Mesendoderm (in vitro differentiated cells): ENCODE measurements at regions not wholly inside any gene's neighbourhood (a gene's known extent, or its start where the extent isn't known, plus 50 kb on each side); places are given as distances from the start of the nearest gene placed in this dataset.

ENCODE experiments used
- DNase-seq: peaks from one replicate; pipeline ENCODE4 v3.0.0; 2013
- H2AK5ac ChIP-seq: 2 replicates; pipeline ENCODE4 v1.6.1; 2013; ENCODE audit warnings: low read length, inconsistent platforms
- H2BK120ac ChIP-seq: 2 replicates; pipeline ENCODE4 v1.6.1; 2013; ENCODE audit warnings: low read depth, mild to moderate bottlenecking, low read length, moderate library complexity, mixed read lengths
- H2BK15ac ChIP-seq: replicated peaks from 2 replicates; pipeline ENCODE4 v1.6.1; 2013; ENCODE audit warnings: low read depth, mild to moderate bottlenecking, moderate library complexity
- H2BK5ac ChIP-seq: 2 replicates; pipeline ENCODE4 v1.6.1; 2013; ENCODE audit warnings: low read length, inconsistent platforms
- H3K18ac ChIP-seq: 2 replicates; pipeline ENCODE4 v1.6.1; 2013; ENCODE audit warnings: mild to moderate bottlenecking, low read length, mixed read lengths
- H3K23ac ChIP-seq: one replicate; pipeline ENCODE4 v1.6.1; 2013; ENCODE audit warnings: low read length
- H3K27ac ChIP-seq: 2 replicates; pipeline ENCODE4 v1.5.1; 2013; ENCODE audit warnings: low read depth, mild to moderate bottlenecking, inconsistent platforms, low read length, moderate library complexity
- H3K27me3 ChIP-seq: 2 replicates; pipeline ENCODE4 v1.6.1; 2013; ENCODE audit warnings: low read length, control low read depth, mild to moderate bottlenecking, inconsistent platforms; ENCODE audit not compliant: insufficient read depth, poor library complexity
- H3K36me3 ChIP-seq: 2 replicates; pipeline ENCODE4 v1.6.1; 2013; ENCODE audit warnings: low read length, inconsistent platforms; ENCODE audit not compliant: control insufficient read depth, insufficient read depth
- H3K4ac ChIP-seq: one replicate; pipeline ENCODE4 v1.6.1; 2013; ENCODE audit warnings: low read depth, mild to moderate bottlenecking, low read length, moderate library complexity
- H3K4me1 ChIP-seq: 2 replicates; pipeline ENCODE4 v1.6.1; 2013; ENCODE audit warnings: low read depth, low read length, inconsistent platforms; ENCODE audit not compliant: control insufficient read depth
- H3K4me2 ChIP-seq: 2 replicates; pipeline ENCODE4 v1.6.1; 2013; ENCODE audit warnings: low read length
- H3K4me3 ChIP-seq: 2 replicates; pipeline ENCODE4 v1.5.1; 2013; ENCODE audit warnings: mild to moderate bottlenecking, low read length
- H3K56ac ChIP-seq: one replicate; pipeline ENCODE4 v1.6.1; 2013; ENCODE audit warnings: low read length
- H3K79me1 ChIP-seq: 2 replicates; pipeline ENCODE4 v1.6.1; 2013; ENCODE audit warnings: low read length, inconsistent platforms
- H3K79me2 ChIP-seq: 2 replicates; pipeline ENCODE4 v1.6.1; 2013; ENCODE audit warnings: mild to moderate bottlenecking, low read length; ENCODE audit not compliant: control insufficient read depth, insufficient read depth
- H3K9ac ChIP-seq: 2 replicates; pipeline ENCODE4 v1.6.1; 2013; ENCODE audit warnings: low read length, inconsistent platforms
- H4K5ac ChIP-seq: one replicate; pipeline ENCODE4 v1.6.1; 2013; ENCODE audit warnings: low read length
- H4K8ac ChIP-seq: one replicate; pipeline ENCODE4 v1.6.1; 2013; ENCODE audit warnings: low read depth, mild to moderate bottlenecking, control low read depth, low read length, moderate library complexity
- WGBS: extraction: QIAGEN DNeasy Blood & Tissue Kit; methylation state at CpG from one replicate; pipeline ENCODE4 v1.1.7; 2013; ENCODE audit warnings: low lambda C conversion rate, missing lambda C conversion rate; ENCODE audit not compliant: insufficient coverage; ENCODE audit errors: extremely low coverage; 5-methylcytosine and 5-hydroxymethylcytosine counted together

DNA sequence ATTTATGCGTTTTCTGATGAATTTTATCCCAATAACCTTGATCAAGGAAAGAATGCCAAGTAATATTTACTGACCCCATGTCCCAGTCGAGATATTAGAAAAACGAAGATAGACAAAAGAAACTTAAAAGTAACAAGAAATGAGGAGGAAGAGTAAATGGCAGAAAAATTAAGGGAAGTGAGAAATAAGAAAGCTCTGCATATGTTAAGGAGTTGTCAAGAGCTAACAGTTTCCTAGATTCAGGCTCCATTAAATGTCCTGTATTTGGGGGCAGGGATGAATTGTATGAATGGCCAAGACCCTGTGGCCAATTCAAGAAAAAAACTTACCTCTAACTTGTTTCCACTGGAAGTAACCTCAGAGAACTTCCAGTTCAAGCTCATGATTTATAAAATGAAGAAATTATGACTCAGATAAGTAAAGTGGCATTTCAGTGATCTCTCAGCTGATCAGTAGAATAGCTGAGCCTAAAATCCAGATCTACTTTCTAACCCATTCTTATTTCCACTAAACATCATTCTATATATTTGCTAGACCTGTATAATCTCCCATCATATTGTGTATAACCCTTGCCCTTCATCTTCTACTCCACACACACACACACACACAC is 73.2 kb downstream of the ZC3H11B start:
- H2BK120ac ChIP-seq: no peak overlapping the region
- H3K79me2 ChIP-seq: no peaks in the 10 kb centered on the region
- H3K27me3 ChIP-seq: no peaks in the 10 kb centered on the region
- H3K27ac ChIP-seq: no peak overlapping the region
- H3K4me2 ChIP-seq: no peak overlapping the region
- H2AK5ac ChIP-seq: no peak overlapping the region
- H3K9ac ChIP-seq: no peak overlapping the region
- H3K79me1 ChIP-seq: no peaks in the 10 kb centered on the region
- no peak overlapping the region for H3K4me3 ChIP-seq
- no peak overlapping the region for H3K4ac ChIP-seq
- no peak overlapping the region for H4K5ac ChIP-seq
- no peak overlapping the region for H4K8ac ChIP-seq
- no CpG with 5 or more reads among the region's 3 CpGs for WGBS
- DNase-seq: no peak
- H3K18ac ChIP-seq: no peak overlapping the region
- no peak overlapping the region for H2BK15ac ChIP-seq
- H3K36me3 ChIP-seq: no peaks in the 10 kb centered on the region
- peaks cover 3% of the 10 kb centered on the region for H3K4me1 ChIP-seq
- H3K56ac ChIP-seq: no peak overlapping the region
- H3K23ac ChIP-seq: no peak overlapping the region
- H2BK5ac ChIP-seq: no peak overlapping the region

GRCh38 chr1:219538886-219539285 is 74.0 kb downstream of the ZC3H11B start:
- no peak overlapping the region for H3K4ac ChIP-seq
- H2BK5ac ChIP-seq: no peak overlapping the region
- H3K18ac ChIP-seq: no peak overlapping the region
- H3K23ac ChIP-seq: no peak overlapping the region
- peaks cover 3% of the 10 kb centered on the region for H3K4me1 ChIP-seq
- no peaks in the 10 kb centered on the region for H3K79me1 ChIP-seq
- no peaks in the 10 kb centered on the region for H3K36me3 ChIP-seq
- no peak overlapping the region for H4K8ac ChIP-seq
- no CpG with 5 or more reads among the region's 1 CpG for WGBS
- H3K4me3 ChIP-seq: no peak overlapping the region
- no peak overlapping the region for H4K5ac ChIP-seq
- no peaks in the 10 kb centered on the region for H3K27me3 ChIP-seq
- H3K79me2 ChIP-seq: no peaks in the 10 kb centered on the region
- H3K56ac ChIP-seq: no peak overlapping the region
- no peak overlapping the region for H3K27ac ChIP-seq
- DNase-seq: no peak
- no peak overlapping the region for H3K4me2 ChIP-seq
- no peak overlapping the region for H2AK5ac ChIP-seq
- H2BK15ac ChIP-seq: no peak overlapping the region
- no peak overlapping the region for H2BK120ac ChIP-seq
- no peak overlapping the region for H3K9ac ChIP-seq

DNA sequence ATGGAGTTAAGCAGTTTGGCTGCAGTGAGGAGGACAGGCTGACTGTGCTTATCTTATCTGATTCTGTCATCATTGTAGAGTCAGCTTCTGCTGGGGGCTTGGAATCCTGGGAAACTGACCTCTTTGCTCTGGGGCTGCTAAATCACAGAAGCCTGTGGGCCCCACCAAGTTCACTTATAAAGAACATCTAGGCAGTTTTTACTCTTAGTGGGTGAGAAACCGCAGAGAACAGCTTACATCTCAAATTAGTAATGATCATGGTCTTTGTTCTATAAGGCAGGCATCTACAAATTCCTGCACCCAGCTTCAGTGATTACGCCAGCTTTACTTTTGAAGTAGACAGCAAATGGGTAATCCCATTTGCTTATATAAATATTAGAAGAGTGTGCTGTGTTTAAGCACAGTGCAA is 75.7 kb downstream of the ZC3H11B start:
- H2BK15ac ChIP-seq: no peak overlapping the region
- H3K79me2 ChIP-seq: no peaks in the 10 kb centered on the region
- no peak overlapping the region for H3K4ac ChIP-seq
- peaks cover 3% of the 10 kb centered on the region for H3K4me1 ChIP-seq
- H3K4me2 ChIP-seq: no peak overlapping the region
- peak overlapping the region; percentile 39 for H3K18ac ChIP-seq
- H3K9ac ChIP-seq: no peak overlapping the region
- no peaks in the 10 kb centered on the region for H3K79me1 ChIP-seq
- no peak overlapping the region for H3K23ac ChIP-seq
- no CpG with 5 or more reads among the region's 2 CpGs for WGBS
- no peak overlapping the region for H2BK5ac ChIP-seq
- DNase-seq: peak; percentile 55
- no peaks in the 10 kb centered on the region for H3K36me3 ChIP-seq
- no peak overlapping the region for H3K4me3 ChIP-seq
- H3K27ac ChIP-seq: no peak overlapping the region
- no peaks in the 10 kb centered on the region for H3K27me3 ChIP-seq
- no peak overlapping the region for H4K8ac ChIP-seq
- H2BK120ac ChIP-seq: no peak overlapping the region
- no peak overlapping the region for H3K56ac ChIP-seq
- H4K5ac ChIP-seq: no peak overlapping the region
- H2AK5ac ChIP-seq: no peak overlapping the region

GRCh38 chr1:219536038-219536437 is 76.9 kb downstream of the ZC3H11B start:
- no peak overlapping the region for H2AK5ac ChIP-seq
- no peak overlapping the region for H3K4me3 ChIP-seq
- no peaks in the 10 kb centered on the region for H3K4me1 ChIP-seq
- H3K27ac ChIP-seq: no peak overlapping the region
- no peaks in the 10 kb centered on the region for H3K36me3 ChIP-seq
- DNase-seq: no peak
- no peak overlapping the region for H3K4me2 ChIP-seq
- H2BK15ac ChIP-seq: no peak overlapping the region
- H4K5ac ChIP-seq: no peak overlapping the region
- no peak overlapping the region for H2BK120ac ChIP-seq
- no CpG with 5 or more reads among the region's 4 CpGs for WGBS
- H3K79me1 ChIP-seq: no peaks in the 10 kb centered on the region
- H2BK5ac ChIP-seq: no peak overlapping the region
- no peaks in the 10 kb centered on the region for H3K79me2 ChIP-seq
- no peak overlapping the region for H4K8ac ChIP-seq
- no peak overlapping the region for H3K23ac ChIP-seq
- H3K27me3 ChIP-seq: no peaks in the 10 kb centered on the region
- H3K9ac ChIP-seq: no peak overlapping the region
- H3K4ac ChIP-seq: no peak overlapping the region
- H3K18ac ChIP-seq: no peak overlapping the region
- no peak overlapping the region for H3K56ac ChIP-seq

GRCh38 chr1:219534991-219535390 is 77.9 kb downstream of the ZC3H11B start:
- H2BK5ac ChIP-seq: no peak overlapping the region
- H3K4ac ChIP-seq: no peak overlapping the region
- no peaks in the 10 kb centered on the region for H3K36me3 ChIP-seq
- H2BK15ac ChIP-seq: no peak overlapping the region
- H4K8ac ChIP-seq: no peak overlapping the region
- H3K4me1 ChIP-seq: no peaks in the 10 kb centered on the region
- H3K56ac ChIP-seq: no peak overlapping the region
- no peaks in the 10 kb centered on the region for H3K79me1 ChIP-seq
- H2BK120ac ChIP-seq: no peak overlapping the region
- no peak overlapping the region for H3K27ac ChIP-seq
- H3K4me3 ChIP-seq: no peak overlapping the region
- no peaks in the 10 kb centered on the region for H3K27me3 ChIP-seq
- no peak overlapping the region for H3K23ac ChIP-seq
- H2AK5ac ChIP-seq: no peak overlapping the region
- H3K9ac ChIP-seq: no peak overlapping the region
- no CpG with 5 or more reads among the region's 1 CpG for whole genome bisulfite sequencing
- no peaks in the 10 kb centered on the region for H3K79me2 ChIP-seq
- no peak overlapping the region for H4K5ac ChIP-seq
- no peak overlapping the region for H3K18ac ChIP-seq
- no peak for DNase-seq
- no peak overlapping the region for H3K4me2 ChIP-seq

DNA sequence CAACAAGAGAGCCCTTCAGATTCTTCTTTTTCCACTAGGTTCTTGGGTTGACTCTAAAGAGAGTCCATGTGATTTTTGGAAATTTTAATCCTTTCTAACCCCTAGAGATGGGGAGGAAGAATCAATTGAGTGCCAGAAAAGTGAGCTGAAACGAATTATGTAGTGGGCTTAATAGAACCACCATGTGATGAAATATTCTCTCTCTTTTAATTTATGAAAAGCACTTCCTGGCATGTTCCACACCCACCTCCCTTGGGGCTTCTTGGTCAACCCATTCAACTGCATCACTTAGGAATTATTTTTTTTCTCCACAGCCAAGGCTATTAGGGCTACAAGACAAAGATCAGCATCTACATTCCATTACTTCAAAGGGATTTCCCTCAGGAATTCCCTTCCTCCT is 79.6 kb downstream of the ZC3H11B start:
- no peaks in the 10 kb centered on the region for H3K27me3 ChIP-seq
- no peak overlapping the region for H2BK120ac ChIP-seq
- no peaks in the 10 kb centered on the region for H3K79me1 ChIP-seq
- H3K36me3 ChIP-seq: no peaks in the 10 kb centered on the region
- no peak overlapping the region for H2BK15ac ChIP-seq
- H3K4me2 ChIP-seq: no peak overlapping the region
- no peak overlapping the region for H4K8ac ChIP-seq
- no peaks in the 10 kb centered on the region for H3K79me2 ChIP-seq
- no peak overlapping the region for H3K23ac ChIP-seq
- H3K56ac ChIP-seq: no peak overlapping the region
- H3K4me3 ChIP-seq: no peak overlapping the region
- H2AK5ac ChIP-seq: no peak overlapping the region
- no peak overlapping the region for H3K9ac ChIP-seq
- peak; percentile 22 for DNase-seq
- H3K4me1 ChIP-seq: peaks cover 3% of the 10 kb centered on the region
- no CpG with 5 or more reads among the region's 1 CpG for WGBS
- H3K18ac ChIP-seq: no peak overlapping the region
- no peak overlapping the region for H3K27ac ChIP-seq
- H3K4ac ChIP-seq: no peak overlapping the region
- no peak overlapping the region for H2BK5ac ChIP-seq
- no peak overlapping the region for H4K5ac ChIP-seq
